GM12892 (cell line): ENCODE measurements at regions not wholly inside any gene's neighbourhood (a gene's known extent, or its start where the extent isn't known, plus 50 kb on each side); places are given as distances from the start of the nearest gene placed in this dataset.
"Not testable (repeated sequence)": the region's sequence is repeated elsewhere in the genome, so short reads cannot be mapped to it uniquely, and the experiment has no call there.

Source experiments
- DNase-seq: peaks from one replicate; pipeline ENCODE4 v3.0.0; 2011; ENCODE audit not compliant: insufficient read length
- FAIRE-seq: peaks from 2 replicates; lab custom pipeline; 2011; peaks lifted over from hg19 to GRCh38; lab: Jason Lieb, UNC
- POLR2A ChIP-seq: IDR thresholded peaks from 2 replicates; pipeline ENCODE4 v1.6.1; 2011; ENCODE audit warnings: low read depth, low read length, control low read depth
- POLR2AphosphoS5 ChIP-seq: IDR thresholded peaks from 2 replicates; pipeline ENCODE4 v1.6.1; 2011; ENCODE audit warnings: low read depth, low read length, control low read depth
- TAF1 ChIP-seq: IDR thresholded peaks from 2 replicates; pipeline ENCODE4 v1.6.1; 2011; ENCODE audit warnings: low read depth, mild to moderate bottlenecking, control low read depth, low read length, borderline replicate concordance

GRCh38 chr17:30701498-30701989 is 122.9 kb downstream of the CRLF3 start:
- no peak for FAIRE-seq
- DNase-seq = no peak
- TF ChIP-seq POLR2AphosphoS5 (no peak), POLR2A (no peak), TAF1 (no peak)

GRCh38 chr17:30700833-30701232 is 123.7 kb downstream of the CRLF3 start:
- FAIRE-seq, DNase-seq: not testable (repeated sequence)

GRCh38 chr17:30697619-30698460 is 126.7 kb downstream of the CRLF3 start:
- FAIRE-seq (peak; percentile 84), DNase-seq (peak; percentile 60)

GRCh38 chr17:30696234-30696633 is 128.3 kb downstream of the CRLF3 start:
- TF ChIP-seq POLR2AphosphoS5 (no peak), TAF1 (no peak), POLR2A (no peak)
- FAIRE-seq (no peak), DNase-seq (no peak)

- FAIRE-seq, DNase-seq: not testable (repeated sequence)
These were observed 129.2 kb downstream of the CRLF3 start for GRCh38 chr17:30695265-30695811.

GRCh38 chr17:30693772-30694171 is 130.7 kb downstream of the CRLF3 start:
- FAIRE-seq = peak; percentile 57
- not testable (repeated sequence) for DNase-seq

GRCh38 chr17:30689266-30690000 is 135.1 kb downstream of the CRLF3 start:
- not testable (repeated sequence) for DNase-seq, FAIRE-seq

- peak; percentile 77 for FAIRE-seq
- DNase-seq = not testable (repeated sequence)
These were observed 137.7 kb downstream of the CRLF3 start for GRCh38 chr17:30686538-30687479.

GRCh38 chr17:30682280-30682679 is 142.2 kb downstream of the CRLF3 start:
- FAIRE-seq, DNase-seq: not testable (repeated sequence)

- not testable (repeated sequence) for DNase-seq, FAIRE-seq
These were observed 143.8 kb downstream of the CRLF3 start for GRCh38 chr17:30680681-30681080.

GRCh38 chr17:30677550-30678249 is 146.8 kb downstream of the CRLF3 start:
- DNase-seq = no peak
- FAIRE-seq = no peak
- no peak for TF ChIP-seq TAF1
- no peak for TF ChIP-seq POLR2AphosphoS5
- TF ChIP-seq POLR2A = no peak

GRCh38 chr17:30675777-30676492 is 148.6 kb downstream of the CRLF3 start:
- not testable (repeated sequence) for FAIRE-seq

GRCh38 chr17:30669217-30669649 is 155.3 kb downstream of the CRLF3 start:
- not testable (repeated sequence) for FAIRE-seq

More at GRCh38 chr17:30675777-30676492, 148.6 kb downstream of the CRLF3 start:
- not testable (repeated sequence) for DNase-seq

GRCh38 chr17:30668360-30669181 is 155.9 kb downstream of the CRLF3 start:
- not testable (repeated sequence) for FAIRE-seq, DNase-seq

More at GRCh38 chr17:30669217-30669649, 155.3 kb downstream of the CRLF3 start:
- not testable (repeated sequence) for DNase-seq

GRCh38 chr17:30667657-30668359 is 156.7 kb downstream of the CRLF3 start:
- not testable (repeated sequence) for DNase-seq, FAIRE-seq
